CD4-positive, alpha-beta T cell treated with Interleukin-12 subunit alpha and Interleukin-12 subunit beta, for 1 hour (primary cell): ENCODE measurements at regions not wholly inside any gene's neighbourhood (a gene's known extent, or its start where the extent isn't known, plus 50 kb on each side); places are given as distances from the start of the nearest gene placed in this dataset.

Experiments used
- DNase-seq: peaks from one replicate; pipeline ENCODE4 v3.0.0-alpha.2; 2020

DNA sequence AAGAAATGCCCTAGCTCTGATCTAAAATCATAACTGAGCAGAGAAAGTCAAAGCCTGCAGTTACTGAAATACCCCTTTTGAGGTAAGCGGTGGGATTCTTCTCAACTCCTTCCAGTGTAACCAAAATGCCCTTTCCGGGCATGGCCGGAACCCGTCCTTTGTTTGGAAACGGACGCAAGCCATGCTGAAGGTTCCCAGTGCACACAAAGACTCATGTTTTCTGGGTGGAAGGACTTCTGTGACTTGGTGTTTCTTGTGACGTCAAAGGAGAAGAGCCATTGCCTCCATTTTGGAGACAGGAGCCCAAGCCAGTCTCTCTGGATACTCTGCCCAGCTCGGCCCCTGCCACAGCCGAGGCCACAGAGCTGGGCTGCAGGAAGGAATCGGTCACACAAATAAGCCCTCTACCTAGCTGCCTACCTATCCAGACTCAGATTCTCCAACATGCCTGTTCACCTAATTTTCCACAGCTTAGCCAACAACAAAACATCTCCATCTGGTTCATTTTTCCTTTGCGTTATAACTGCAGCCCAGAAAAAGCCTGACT, 182.8 kb downstream of the TBXT start:
- no peak for DNase-seq

DNA sequence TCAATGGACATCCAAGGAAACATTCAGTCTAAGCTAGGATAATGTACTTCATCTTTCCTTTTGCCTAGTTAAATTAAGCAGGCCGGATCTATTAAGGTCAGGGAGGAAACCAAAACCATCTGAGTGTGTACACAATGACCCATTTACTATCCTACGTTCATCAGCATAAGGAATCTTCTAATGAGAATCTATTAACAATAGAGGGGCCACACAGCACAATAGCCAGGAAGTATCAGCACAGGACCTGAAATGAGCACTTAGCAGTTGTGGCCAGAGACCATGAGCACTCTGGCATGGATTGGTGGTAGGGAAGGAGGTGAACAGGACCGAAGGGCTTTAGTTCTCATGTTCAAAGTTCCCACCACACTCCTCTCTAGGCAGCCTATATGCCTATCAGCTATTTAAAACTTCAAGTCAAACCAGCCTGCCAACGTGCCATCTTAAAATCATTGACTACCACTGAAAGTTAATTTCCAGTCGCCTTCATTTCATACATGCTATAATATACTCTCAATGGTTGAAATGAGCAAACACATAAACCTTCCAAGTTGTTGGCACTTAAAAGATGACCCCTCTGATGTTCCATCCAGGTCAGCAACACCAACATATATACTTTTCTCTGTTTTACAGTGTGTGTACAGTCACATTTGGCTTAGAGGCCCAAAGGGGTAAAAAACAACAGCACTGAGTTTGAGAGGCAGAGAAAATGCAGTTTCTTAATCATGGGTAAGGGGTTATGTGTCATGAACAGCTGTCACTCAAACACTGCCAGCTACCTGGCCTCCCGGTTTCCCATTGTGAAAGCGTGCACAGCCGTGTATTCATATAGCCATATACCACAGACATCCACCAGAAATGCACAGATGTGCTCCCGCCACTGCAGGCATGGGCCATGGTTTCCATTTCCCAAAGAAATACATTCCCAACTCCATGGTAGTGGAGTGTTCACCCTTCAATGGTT, 184.3 kb downstream of the TBXT start:
- no peak for DNase-seq

DNA sequence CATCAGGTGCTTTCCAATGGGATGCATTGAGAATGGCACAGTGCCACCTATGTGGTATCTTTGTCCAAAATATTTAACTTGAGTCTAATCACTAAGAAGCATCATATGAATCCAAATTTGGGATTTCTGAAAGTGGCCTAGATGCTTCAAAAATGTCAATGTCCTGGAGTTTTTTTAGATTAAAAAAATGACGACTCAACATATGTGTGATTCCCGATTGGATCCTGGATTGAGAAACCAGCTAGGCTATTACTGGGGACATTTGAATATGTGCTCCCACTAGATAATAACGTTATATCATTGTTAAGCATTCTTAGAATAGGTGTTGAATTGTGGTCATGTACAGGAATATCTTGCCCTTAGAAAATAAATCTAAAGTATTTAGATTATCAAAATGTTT, 189.2 kb downstream of the TBXT start:
- DNase-seq: no peak

DNA sequence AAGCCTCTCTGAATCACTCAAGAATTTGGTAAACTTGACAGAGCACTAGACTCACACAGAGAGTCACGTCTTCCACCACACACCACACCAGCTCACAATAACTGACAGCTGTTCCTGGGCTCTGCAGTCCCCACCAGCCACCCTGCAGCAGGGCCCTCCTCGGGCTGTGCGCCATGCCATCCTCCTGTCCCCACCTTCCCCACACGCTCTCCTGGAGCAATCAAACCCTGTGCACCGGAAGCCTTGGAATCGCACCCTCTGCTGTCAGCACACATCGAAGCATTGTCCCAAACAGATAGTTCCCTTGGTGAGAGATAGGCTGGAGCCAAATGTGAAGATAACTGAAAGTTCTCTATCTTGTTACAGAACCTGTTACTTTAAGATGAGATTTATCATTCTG, 191.0 kb downstream of the TBXT start:
- DNase-seq: no peak

DNA sequence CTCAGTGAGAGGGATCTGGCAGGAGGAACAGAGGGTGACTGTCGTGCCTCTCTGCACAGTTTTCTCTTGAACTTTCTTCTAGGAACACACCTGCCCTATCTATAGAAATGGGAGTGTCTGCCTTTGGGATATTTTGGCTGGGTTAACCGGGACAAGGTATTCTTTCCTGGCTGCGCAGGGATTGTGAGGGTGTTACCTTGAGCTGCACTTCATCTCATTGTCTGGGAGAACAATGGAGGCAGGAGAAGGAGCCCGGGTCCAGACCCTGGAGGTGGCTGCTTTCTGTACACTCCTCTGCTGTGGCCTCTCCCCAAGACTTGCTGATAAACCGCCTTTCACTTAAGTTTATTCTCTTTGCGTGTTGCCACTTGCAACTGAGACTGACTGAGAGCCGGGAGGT, 192.8 kb downstream of the TBXT start:
- no peak for DNase-seq

DNA sequence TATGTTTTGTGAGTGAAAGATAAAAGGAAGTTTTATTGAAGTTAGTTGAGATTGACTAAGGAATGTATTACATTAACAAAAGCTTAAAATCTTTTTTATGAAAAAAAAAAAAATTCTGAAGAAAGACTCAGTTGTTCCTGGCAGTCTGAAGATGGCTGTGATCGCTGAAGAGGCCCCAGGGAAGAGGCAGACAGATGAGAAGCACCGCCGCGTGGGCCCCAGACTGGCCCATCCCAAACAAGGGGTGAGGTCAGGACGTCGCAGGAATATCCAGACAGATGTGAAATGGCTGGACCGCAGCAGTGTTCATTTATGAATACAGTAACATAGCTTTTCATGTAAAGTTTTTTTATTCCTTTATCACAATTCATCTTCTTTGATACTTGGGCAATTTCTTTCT, 194.2 kb downstream of the TBXT start:
- DNase-seq: no peak

DNA sequence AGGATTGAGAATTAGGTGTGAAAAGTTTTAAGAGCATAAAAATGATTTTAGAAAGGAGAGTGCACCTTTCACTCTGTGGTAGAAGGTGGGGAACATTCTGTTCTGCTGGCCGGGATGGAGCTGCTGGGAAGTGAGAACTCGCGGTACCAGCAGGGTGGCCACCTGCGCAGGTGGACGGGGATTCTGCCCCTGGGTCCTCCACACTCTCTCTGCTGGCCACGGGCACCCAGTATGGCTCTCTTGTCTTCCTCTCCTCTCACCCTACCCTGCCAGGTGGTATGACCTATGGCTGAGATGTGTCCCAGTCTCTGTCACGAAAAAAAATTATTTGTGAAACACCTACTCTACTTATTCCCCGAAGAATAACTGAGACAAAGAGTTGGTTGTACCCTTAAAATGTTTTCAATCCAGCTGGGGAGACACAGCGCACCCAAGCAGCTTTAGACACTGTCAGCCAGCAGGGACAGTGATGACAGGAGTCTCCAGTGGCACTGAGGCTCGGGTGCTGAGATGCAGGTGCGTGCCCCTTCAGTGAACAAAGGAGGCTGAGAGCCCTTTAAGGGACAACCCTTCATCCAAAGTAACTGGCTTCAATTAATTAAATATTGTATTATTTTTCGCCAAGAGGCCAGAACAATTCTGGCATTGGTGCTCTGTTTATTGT, 195.4 kb downstream of the TBXT start:
- no peak for DNase-seq

DNA sequence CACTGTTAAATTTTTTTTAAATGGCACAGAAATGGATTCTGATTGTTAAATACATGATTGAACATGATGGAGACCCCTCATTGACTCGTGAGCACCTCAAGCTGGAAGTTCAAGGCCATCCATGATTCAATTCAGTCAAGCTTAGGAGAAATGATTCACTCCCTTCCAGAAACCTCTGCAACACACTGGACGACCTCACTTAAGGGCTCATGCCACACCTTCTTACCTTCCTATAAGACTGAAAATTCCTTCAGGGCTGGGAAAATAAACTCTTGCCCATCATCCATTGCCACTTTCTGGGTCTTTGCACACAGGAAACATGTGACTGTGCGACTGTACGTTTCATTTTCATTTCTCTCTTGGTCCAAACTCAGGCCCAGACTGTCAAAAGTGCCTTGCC, 196.4 kb downstream of the TBXT start:
- DNase-seq: no peak

DNA sequence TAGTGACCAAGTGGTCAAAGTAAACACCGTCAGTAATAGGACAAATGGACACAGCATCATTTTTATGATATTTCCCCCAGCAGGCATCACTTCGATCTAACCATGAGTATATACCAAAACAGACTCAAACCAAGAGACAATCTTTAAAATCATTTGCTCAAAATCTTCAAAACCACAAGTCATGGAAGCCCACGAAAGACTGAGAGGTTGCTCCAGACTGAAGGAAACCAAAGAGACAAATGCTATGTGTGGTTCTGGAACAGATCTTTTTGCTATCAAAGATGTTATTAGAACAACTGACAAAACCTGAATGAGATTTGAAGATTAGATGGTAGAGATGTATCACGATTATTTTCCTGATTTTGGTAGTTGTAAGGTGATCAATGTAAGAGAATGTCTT, 197.7 kb downstream of the TBXT start:
- no peak for DNase-seq

DNA sequence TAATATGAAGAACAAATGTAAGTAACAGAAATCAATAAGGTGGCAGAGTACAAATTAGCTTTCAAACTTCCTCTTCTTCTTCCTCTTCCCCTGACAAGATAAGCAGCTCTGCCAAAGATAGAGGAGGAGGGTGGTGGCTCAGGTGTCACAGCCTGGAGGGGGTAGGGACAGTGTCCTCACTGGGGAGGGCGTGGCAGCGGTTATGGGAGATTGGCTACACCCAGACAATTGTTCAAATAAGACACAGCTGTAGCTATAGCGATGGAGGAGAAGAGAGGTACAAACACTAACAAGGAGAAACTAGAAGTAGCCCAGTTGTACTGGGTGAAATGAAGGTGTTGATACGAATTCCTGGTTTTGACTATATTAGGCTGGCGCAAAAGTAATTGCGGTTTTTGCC, 198.5 kb downstream of the TBXT start:
- DNase-seq: no peak

DNA sequence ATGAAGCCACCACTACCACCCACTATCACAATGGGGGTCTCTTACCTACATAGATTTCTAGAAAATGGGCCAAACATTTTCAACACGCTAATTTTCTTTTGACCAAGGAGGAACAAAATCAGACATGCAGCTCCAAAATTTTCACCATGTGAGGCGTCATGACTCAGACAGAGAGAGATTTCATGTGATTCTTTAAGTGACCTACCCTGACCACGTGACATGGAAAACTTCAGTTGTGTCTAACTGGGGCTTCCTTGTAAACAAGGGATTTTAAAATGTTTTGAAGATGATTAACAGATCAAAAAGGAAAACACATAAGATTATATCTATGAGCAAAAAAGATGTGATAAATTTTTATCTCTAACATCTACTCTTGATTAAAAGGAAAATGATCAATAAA, 199.2 kb downstream of the TBXT start:
- no peak for DNase-seq

DNA sequence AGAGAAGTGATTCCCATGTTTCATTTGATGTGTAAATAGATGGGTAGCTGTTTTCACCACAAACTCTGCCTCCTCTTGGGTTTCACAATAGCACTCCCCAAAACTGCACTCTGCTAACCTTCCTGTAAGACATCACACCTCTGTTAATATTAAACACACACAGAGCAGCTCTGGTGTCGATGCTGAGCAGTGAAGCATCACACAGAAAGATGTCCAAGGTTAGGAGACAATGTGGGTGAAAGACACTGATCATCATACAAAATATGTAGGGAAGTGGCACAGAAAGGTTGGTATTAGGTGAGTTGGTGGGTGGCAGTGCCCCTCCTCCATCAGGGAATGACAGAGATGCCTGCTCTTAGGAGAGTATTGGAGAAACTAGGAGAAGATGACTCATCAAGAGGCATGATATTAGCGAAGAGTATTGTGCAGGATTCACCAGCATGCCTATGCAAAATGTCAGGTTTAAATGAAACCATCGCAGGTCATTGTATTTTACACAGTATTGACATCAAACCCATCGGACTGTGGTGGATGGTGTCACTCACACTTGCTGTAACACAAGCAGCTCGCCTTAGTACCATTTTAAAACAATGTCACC, 199.7 kb downstream of the TBXT start:
- no peak for DNase-seq

DNA sequence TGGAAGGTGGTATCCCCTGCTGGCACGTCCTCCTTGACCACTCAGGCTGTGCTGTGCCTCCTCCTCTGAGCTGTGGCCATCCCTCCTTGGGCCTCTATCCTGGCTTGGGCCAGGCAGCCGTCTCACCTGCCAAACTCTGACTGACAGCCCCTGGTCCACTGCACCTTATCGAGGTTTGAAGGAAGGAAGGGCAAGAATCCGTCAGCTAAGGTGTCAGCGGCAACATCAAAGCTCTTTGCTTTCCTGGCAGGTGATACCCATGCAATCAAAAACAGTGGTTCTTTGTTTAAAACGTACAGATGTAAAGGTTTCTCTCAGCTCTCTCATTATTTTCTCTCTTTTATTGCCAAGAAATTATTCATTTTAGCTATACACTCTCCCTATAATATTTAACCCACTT, 203.9 kb downstream of the TBXT start:
- DNase-seq: no peak

DNA sequence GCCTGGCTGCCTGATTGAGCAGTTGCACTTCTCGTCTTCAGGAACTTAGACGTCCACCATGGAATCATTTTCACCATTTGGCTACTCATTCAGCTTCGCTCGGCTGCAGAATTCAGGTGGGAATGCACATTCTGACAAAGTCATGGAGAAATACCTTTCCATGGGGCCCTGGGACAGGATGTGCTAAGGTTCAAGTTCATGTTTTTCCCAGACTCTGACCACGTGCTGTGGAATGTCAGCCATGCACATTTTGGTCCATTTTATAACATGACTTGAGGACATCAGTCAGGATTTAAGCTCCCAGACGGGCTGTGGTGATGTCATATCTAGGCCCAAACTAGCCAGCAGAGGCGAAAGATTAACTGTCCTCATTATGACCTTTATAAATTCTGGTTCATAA, 205.3 kb downstream of the TBXT start:
- DNase-seq: no peak

DNA sequence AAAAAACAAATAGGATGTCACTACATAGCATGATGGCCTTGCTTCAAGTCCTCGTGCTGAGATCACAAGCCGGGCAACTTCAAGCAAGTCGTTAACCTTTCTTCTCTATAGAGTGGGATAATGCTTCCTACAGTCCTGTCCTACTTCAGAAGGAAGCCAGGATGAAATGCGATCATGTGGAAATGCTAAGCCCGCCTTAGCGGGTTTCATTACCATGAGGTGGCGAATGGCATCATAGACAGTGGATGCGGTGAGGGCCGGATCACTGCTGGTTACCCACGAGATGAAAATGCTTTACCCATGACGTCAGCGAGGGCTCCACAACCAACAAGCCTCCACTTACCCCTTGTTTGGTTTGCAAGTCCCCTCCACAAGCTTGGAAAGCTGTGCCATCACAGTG, 206.4 kb downstream of the TBXT start:
- DNase-seq: no peak

DNA sequence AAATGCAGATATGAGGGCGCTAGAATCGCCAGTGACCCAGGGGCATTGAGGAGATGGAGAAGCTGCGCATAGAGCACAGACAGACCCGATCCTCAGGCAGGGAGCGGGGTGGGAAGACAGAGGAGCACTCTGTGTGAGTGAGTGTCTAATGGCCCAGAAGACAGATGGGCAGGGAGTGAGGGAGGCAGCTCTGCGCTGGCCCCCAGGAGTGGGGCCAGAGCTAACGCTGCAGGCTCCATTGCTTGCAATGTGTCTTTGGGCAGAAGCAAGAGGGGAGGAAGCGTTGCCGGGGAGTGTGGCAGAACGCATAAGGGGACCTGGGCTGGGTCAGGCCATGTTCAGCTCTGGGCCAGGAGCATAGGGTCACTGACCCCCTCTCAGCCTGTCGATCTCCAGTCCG, 207.0 kb downstream of the TBXT start:
- DNase-seq: no peak

DNA sequence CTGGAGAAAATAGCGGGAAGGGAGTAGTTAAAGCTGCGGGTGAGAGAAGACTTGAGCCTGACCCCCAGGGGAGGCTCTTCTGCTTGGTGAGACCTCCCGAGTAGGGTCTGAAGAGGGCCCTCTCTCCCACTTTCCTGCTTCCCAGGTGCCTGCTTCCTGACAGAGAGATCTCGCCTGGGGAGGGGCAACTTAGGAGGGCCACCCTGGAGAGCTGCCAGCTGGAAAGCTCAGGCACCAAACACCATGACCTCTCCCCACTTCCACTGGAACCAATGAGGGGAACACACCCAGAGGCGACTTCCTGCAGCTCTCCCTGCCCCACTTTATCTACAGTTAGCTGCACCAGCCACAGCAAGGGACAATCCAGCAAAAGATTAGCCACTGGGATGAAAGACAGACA, 208.0 kb downstream of the TBXT start:
- DNase-seq: no peak

DNA sequence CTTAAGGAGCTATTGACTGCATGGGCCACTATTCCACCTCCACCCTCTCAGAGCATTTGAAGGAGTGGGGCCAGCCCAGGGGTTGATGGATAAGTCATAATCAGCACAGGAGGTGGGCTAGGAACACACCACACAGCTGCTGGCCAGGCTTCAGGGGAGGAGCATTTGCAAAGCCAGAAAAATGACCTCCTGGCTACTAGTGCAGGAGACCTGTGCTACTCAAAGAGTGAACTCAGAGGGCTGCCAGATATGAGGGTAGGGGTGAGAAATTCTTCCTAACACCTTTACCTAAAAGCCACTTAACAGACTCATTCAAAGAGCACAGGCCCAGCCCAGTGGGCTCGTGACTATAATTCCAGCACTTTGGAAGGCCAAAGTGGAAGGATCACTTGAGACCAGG, 210.8 kb downstream of the TBXT start:
- no peak for DNase-seq

DNA sequence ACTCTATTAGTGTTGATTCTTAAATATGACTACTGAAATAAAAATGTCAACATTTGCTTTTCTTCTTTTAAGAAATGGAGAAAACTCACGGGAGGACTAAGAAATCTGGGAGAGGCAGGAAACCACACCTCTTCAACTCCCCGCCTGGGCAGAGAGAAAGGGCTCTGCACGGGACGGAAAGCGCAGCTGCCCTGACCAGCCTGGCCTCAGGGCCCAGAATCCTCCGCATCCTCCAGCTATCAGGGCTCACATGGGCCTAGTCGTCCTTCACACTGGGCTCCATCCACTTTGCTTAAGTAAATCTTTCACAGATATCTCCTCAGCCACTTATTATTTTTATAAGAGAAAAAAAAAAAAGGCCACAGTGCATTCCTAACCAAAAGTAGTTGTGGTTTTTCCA, 215.1 kb downstream of the TBXT start:
- no peak for DNase-seq

DNA sequence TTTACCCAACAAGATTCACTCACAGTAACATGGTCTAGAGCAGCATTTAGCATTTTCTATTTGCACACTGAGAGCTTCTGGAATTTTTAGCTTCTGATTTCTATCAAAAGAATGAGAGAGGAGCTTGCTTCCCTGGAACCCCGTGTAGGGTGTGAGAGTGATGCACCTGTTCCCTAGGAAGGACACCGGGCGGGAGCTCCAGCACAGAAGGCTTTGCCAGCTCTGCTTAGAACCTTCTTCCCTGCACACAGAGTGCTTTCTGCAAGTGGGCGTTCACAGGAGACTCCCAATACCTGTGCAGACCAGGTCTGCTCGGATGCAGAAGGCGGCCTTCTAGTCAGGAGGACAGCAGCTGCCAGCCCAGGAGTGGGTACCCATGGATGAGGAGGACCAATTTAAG, 217.3 kb downstream of the TBXT start:
- no peak for DNase-seq

DNA sequence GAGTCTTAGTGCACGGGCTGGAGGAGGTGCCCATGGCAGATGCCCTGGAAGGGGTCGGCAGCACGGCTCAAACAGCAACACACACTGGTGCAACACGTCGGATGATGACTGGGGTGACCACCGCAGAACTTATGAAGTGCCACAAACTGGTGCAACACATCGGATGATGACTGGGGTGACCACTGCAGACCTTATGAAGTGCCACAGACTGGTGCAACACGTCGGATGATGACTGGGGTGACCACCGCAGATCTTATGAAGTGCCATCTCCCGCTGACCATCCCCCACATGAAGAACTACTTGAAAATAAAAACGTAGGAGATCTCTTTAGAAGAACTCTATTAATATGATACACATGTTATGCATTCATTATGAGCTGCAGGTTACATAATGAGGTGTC, 218.3 kb downstream of the TBXT start:
- no peak for DNase-seq

DNA sequence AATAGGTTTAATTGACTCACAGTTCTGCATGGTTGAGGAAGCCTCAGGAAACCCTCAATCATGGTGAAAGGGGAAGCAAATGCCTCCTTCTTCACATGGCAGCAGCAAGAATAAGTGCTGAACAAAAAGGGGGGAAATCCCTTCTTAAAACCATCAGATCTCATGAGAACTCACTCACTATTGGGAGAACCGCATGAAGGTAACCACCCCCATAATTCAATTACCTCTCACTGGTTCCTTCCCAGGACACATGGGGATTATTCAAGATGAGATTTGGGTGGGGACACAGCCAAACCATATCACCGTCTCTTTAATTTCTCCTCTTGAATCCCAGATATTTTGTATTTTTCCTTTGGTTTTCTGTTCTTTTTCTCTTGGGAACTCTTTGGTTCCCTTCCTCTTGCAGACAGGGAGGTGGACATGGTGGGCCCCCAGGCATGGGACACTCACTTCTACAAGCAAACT, 223.6 kb downstream of the TBXT start:
- DNase-seq: no peak

DNA sequence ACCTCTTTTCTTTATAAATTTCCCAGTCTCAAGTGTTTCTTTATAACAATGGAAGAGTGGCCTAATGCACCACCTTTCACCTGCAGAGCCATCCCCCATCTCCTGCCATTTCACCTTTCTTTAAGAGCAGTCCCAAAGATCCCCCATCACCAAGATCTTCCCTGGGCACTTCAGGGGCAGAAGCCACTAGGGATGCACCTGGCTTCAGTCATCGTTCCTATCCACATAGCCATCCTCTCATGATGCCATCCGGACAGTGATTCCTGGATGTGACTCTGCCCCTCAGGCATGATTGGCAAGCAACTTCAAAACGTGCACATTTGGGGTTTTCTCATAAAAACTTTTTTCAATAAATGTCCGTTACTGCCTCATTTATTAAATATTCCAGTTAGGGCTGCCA, 225.9 kb downstream of the TBXT start:
- no peak for DNase-seq

DNA sequence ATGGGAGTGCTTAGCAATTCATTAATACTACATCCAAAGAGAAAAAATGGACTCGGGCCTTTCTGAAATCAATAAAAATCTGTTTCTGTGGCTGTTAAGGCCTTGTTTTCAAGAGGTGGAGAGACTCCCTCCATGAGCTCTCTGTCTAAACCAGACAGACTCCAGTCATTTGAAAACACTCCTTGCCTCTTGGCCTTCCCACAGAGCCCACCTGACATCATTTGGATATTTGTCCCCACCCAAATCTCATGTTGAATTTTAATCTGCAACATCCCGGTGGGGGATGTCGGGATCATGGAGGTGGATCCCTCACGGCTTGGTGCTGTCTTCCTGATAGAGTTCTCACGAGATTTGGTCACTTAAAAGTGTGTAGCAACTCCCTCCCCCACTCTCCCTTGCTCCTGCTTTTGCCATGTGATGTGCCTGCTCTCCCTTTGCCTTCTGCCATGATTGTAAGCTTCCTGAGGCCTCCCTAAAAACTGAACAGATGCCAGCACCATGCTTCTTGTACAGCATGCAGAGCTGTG, 226.3 kb downstream of the TBXT start:
- DNase-seq: no peak
